ENCODE measurements at regions not wholly inside any gene's neighbourhood (a gene's known extent, or its start where the extent isn't known, plus 50 kb on each side); places are given as distances from the start of the nearest gene placed in this dataset.

DNA sequence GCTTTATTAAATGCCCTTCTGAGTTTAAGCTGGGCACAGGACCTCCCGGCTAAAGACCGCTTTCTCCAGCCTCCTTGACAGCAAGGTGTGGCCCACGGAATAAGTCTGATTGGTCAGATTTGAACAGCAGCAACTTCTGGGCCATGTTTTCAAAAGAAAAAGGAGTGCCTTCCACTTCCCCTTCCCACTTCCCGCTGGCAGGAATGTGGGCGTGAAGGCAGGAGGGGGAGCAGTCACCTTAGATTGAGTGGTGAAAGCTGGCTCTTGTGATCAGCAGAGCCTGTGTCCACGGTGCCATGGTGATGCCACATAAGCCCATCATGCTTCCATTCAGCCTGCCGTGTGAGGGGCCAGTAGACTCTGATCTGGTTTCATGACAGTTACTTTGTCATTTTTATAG lies 136.6 kb upstream of the GLI2 start:
- Histone ChIP-seq H3K27ac (no peak overlapping the region), H3K4me3 (no peak overlapping the region), H3K4me1 (ENCODE audit: insufficient read depth) (peaks cover 10% of the 10 kb centered on the region), H3K9me3 (no peaks in the 10 kb centered on the region), H3K27me3 (no peaks in the 10 kb centered on the region), H3K36me3 (no peaks in the 10 kb centered on the region)
- intact Hi-C loops (cut with DNase I): no loop called here
- no peak for TF ChIP-seq EP300 (IDR thresholded peaks at IDR 0.05)
- TF ChIP-seq, protein P1, sequence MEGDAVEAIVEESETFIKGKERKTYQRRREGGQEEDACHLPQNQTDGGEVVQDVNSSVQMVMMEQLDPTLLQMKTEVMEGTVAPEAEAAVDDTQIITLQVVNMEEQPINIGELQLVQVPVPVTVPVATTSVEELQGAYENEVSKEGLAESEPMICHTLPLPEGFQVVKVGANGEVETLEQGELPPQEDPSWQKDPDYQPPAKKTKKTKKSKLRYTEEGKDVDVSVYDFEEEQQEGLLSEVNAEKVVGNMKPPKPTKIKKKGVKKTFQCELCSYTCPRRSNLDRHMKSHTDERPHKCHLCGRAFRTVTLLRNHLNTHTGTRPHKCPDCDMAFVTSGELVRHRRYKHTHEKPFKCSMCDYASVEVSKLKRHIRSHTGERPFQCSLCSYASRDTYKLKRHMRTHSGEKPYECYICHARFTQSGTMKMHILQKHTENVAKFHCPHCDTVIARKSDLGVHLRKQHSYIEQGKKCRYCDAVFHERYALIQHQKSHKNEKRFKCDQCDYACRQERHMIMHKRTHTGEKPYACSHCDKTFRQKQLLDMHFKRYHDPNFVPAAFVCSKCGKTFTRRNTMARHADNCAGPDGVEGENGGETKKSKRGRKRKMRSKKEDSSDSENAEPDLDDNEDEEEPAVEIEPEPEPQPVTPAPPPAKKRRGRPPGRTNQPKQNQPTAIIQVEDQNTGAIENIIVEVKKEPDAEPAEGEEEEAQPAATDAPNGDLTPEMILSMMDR (IDR thresholded peaks at IDR 0.05): no peak
- 87 to 94% (median 92%) methylated on average over 7 of the region's 7 CpGs for WGBS, 3 donors
- DNase-seq: no peak

DNA sequence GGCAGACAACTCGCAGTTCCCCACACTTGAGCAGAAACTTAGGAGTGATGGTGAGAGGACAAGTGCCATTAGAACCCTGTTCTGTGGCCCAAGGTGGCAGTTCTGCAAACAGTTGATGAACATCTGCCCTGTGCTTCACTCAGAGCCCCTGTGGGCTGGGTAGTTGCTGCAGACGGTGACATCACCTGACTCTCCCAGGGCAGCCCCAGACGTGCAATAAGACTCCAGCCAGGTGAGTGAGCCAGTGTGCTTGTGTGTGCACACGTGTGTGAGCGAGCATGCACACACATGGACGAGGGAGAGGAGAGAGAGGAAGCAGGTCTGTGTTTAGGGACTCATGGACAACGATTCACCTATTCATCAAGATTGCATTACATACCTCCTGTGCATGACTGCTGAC lies 136.0 kb upstream of the GLI2 start:
- H3K27ac ChIP-seq: no peak overlapping the region
- intact Hi-C loops (cut with DNase I): no loop called here
- WGBS, 3 donors: 89 to 93% (median 93%) methylated on average over 7 of the region's 7 CpGs
- no peaks in the 10 kb centered on the region for H3K27me3 ChIP-seq
- no peaks in the 10 kb centered on the region for H3K36me3 ChIP-seq
- no peak for TF ChIP-seq EP300 (IDR thresholded peaks at IDR 0.05)
- no peak for TF ChIP-seq POLR2A (IDR thresholded peaks at IDR 0.05)
- no peak overlapping the region for H3K4me3 ChIP-seq
- DNase-seq: no peak
- no peaks in the 10 kb centered on the region for H3K9me3 ChIP-seq
- H3K4me1 ChIP-seq (ENCODE audit: insufficient read depth): peaks cover 10% of the 10 kb centered on the region

DNA sequence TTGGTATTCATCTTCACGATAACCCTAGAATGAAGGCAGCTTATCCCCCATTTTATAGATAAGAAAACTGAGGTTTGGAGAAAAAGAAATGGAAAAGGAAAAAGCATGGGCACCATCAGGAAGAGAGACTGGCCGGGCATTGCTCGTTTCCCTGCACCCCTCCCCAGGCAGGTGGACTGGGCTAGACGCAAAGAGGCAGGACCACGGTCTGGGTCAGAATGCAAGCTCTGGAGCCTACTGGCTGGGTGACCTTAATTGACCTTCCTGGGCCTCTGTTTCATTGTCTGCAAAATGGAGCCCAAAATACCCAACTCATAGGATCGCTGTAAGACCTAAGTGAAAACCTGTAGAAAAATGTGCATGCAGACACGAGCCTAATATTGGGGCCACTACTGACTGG lies 135.3 kb upstream of the GLI2 start:
- Histone ChIP-seq H3K36me3 (no peaks in the 10 kb centered on the region), H3K9me3 (no peaks in the 10 kb centered on the region), H3K27ac (no peak overlapping the region), H3K27me3 (no peaks in the 10 kb centered on the region), H3K4me1 (ENCODE audit: insufficient read depth) (peaks cover 10% of the 10 kb centered on the region), H3K4me3 (no peak overlapping the region)
- TF ChIP-seq POLR2A (IDR thresholded peaks at IDR 0.05): no peak
- WGBS, 3 donors: 94 to 96% (median 95%) methylated on average over 7 of the region's 7 CpGs
- DNase-seq: no peak
- intact Hi-C loops (cut with DNase I): no loop called here

DNA sequence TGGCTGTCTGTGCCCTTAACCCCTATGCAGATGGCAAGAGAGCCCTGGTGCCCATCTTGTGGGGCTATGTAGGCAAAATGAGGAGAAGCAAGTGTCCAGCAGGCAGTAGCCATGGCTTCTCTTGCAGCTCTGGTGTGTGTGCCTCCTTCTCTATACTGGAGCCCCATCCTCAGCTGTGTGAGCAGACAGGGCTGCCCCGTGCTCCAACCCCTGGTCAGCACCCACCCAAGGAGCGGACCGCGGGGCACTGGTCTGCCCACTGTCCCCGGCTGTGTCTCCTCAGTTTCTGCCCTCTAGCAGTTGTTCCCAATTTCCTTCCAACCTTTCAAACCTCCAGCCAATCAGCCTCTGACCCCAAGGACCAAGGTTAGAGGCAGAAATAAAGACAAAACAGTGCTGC lies 134.9 kb upstream of the GLI2 start:
- no peak overlapping the region for H3K4me3 ChIP-seq
- 73 to 85% (median 80%) methylated on average over 5 of the region's 5 CpGs for WGBS, 3 donors
- no peaks in the 10 kb centered on the region for H3K27me3 ChIP-seq
- no peaks in the 10 kb centered on the region for H3K36me3 ChIP-seq
- peaks cover 10% of the 10 kb centered on the region for H3K4me1 ChIP-seq (ENCODE audit: insufficient read depth)
- H3K27ac ChIP-seq: no peak overlapping the region
- TF ChIP-seq POLR2A (IDR thresholded peaks at IDR 0.05) (no peak), EP300 (IDR thresholded peaks at IDR 0.05) (no peak)
- TF ChIP-seq, protein P1 (IDR thresholded peaks at IDR 0.05): no peak
- DNase-seq: no peak
- intact Hi-C loops (cut with DNase I): no loop called here
- H3K9me3 ChIP-seq: no peaks in the 10 kb centered on the region

DNA sequence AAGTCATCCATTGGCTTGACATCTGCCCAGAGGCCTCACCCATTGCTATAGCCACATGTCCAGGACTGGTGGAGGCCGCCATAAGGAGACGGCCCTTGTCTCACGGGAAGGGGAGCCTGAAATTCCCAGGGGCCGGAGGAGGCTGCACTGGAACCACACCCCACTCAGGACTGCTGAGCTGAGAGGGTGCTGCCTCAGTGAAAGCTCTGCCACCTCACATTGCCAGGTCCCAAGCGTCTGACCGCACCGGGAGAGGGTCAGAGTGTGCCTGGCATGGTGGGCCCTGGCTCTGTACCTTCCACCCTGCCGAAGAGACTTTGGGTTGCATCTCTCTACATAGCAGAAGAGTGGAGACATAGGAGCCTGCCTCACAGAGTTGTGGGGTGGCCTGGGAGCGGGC lies 134.1 kb upstream of the GLI2 start:
- intact Hi-C loops (cut with DNase I): no loop called here
- peaks cover 3% of the 10 kb centered on the region for H3K4me1 ChIP-seq (ENCODE audit: insufficient read depth)
- H3K27me3 ChIP-seq: no peaks in the 10 kb centered on the region
- H3K4me3 ChIP-seq: no peak overlapping the region
- no peak for DNase-seq
- no peaks in the 10 kb centered on the region for H3K9me3 ChIP-seq
- no peak overlapping the region for H3K27ac ChIP-seq
- 96 to 99% (median 97%) methylated on average over 9 of the region's 9 CpGs for WGBS, 3 donors
- TF ChIP-seq, protein P1 (IDR thresholded peaks at IDR 0.05): no peak
- no peak for TF ChIP-seq POLR2A (IDR thresholded peaks at IDR 0.05)
- TF ChIP-seq EP300 (IDR thresholded peaks at IDR 0.05): no peak
- no peaks in the 10 kb centered on the region for H3K36me3 ChIP-seq

DNA sequence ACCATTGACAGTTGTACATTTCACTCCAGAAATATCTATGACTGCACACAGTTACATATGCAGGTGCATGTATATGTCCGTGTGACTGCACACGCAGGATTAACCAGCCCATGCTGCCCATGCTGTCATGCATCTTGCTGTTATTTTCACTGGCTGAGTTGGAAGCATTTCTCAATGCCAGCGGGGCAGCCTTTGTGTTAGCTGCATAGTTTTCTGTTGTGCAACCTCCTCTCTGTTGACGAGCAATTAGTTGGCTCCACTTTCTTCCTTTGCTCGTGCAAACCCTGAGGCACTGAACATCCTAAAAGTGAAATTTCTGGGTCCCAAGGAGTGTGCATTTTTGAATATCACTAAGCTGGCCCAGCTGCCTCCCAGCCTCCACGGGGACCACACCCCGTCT lies 133.4 kb upstream of the GLI2 start:
- no peak for TF ChIP-seq EP300 (IDR thresholded peaks at IDR 0.05)
- no peak for TF ChIP-seq POLR2A (IDR thresholded peaks at IDR 0.05)
- TF ChIP-seq, protein P1 (IDR thresholded peaks at IDR 0.05): no peak
- 91 to 94% (median 93%) methylated on average over 7 of the region's 7 CpGs for WGBS, 3 donors
- DNase-seq: no peak
- no peaks in the 10 kb centered on the region for H3K27me3 ChIP-seq
- no peaks in the 10 kb centered on the region for H3K36me3 ChIP-seq
- intact Hi-C loops (cut with DNase I): no loop called here
- H3K4me3 ChIP-seq: no peak overlapping the region
- peaks cover 2% of the 10 kb centered on the region for H3K4me1 ChIP-seq (ENCODE audit: insufficient read depth)
- H3K9me3 ChIP-seq: no peaks in the 10 kb centered on the region
- H3K27ac ChIP-seq: no peak overlapping the region
